ENCODE measurements at regions not wholly inside any gene's neighbourhood (a gene's known extent, or its start where the extent isn't known, plus 50 kb on each side); places are given as distances from the start of the nearest gene placed in this dataset.

DNA sequence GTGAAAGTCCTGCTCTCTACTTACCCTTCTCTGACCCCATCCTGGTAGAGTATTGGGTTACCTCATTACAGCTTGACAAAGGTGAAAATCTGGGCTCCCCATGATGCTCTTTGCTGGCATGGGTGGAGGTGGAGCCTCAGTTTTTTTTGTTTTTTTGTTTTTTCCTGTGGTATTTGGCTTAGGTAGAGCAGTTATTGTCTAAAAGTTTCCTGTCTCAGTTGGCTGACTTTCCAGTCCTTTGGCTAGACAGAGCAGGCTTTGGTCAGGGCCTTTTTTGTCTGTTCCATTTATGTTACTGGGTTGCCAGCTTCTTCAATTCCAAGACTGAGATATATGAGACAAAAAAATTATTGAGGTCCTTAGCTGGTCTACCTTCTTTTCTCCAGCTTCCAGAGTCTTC, 163.4 kb downstream of the GALC start:
- no peak for DNase-seq (ENCODE audit: low read depth)

GRCh38 chr14:87824266-87824665, 168.7 kb downstream of the GALC start:
- H3K4me3 ChIP-seq (ENCODE audit: low read depth, low read length): no peak overlapping the region
- no peak for DNase-seq (ENCODE audit: low read depth)

More for the DNA sequence above, 163.4 kb downstream of the GALC start:
- no peak overlapping the region for H3K4me3 ChIP-seq (ENCODE audit: low read depth, low read length)

GRCh38 chr14:87816416-87816815, 176.6 kb downstream of the GALC start:
- no peak overlapping the region for H3K4me3 ChIP-seq (ENCODE audit: low read depth, low read length)
- no peak for DNase-seq (ENCODE audit: low read depth)

DNA sequence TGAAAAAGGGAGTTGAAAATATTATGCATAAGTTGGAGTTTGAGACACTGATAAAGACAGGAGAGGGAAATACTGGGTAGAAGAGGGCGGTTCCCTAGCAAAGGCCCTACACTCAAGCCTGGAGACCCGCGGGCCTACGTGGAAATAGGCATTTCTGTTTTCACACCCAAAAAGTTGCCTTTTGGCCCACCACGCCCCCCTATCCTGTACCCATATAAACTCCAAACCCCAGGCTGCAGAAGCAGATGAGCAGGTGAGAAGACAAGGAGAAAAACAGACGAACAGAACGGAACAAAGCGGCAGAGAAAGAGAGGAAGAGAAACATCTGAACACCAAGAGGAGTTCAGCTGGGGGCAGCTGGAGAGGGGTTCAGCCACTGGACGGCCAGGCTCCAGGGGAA, 177.9 kb downstream of the GALC start:
- no peak for DNase-seq (ENCODE audit: low read depth)
- H3K4me3 ChIP-seq (ENCODE audit: low read depth, low read length): no peak overlapping the region

DNA sequence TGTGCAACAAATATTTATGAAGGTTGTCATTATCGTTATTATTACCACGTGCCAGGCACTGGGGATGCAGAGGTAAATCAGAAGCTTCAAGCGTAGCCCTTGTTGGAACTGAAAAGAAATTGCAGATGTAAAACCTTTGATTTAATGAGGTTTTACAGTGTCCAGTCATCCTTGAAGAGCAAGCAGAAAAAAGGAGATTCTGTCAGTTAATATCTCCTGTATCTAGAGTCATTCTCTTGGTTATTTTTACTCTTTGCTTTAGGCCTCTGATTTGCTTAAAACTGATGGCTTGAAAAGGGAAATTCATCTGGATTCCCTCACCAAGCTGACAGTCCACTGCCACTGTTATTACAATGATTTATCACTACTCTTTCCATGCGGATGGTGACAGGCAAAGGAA, 179.3 kb downstream of the GALC start:
- DNase-seq (ENCODE audit: low read depth): no peak
- no peak overlapping the region for H3K4me3 ChIP-seq (ENCODE audit: low read depth, low read length)

- DNase-seq (ENCODE audit: low read depth): no peak
Measured at GRCh38 chr14:87813211-87813610, 179.8 kb downstream of the GALC start.

DNA sequence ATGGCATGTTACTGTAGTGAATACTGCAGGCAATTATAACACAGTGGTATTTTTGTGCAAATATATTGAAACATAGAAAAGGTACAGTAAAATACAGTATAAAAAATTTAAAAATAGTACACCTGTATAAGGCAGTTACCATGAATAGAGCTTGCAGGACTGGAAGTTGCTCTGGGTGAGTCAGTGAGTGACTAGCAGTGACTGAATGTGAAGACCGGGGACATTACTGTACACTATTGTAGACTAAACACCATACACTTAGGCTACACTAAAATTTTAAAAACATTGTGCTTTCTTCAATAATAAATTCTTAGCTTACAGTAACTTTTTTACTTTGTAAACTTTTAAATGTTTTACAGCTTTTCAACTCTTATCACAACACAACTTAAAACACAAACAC, 181.7 kb downstream of the GALC start:
- DNase-seq (ENCODE audit: low read depth): no peak
- H3K4me3 ChIP-seq (ENCODE audit: low read depth, low read length): no peak overlapping the region

More at GRCh38 chr14:87813211-87813610, 179.8 kb downstream of the GALC start:
- no peak overlapping the region for H3K4me3 ChIP-seq (ENCODE audit: low read depth, low read length)

DNA sequence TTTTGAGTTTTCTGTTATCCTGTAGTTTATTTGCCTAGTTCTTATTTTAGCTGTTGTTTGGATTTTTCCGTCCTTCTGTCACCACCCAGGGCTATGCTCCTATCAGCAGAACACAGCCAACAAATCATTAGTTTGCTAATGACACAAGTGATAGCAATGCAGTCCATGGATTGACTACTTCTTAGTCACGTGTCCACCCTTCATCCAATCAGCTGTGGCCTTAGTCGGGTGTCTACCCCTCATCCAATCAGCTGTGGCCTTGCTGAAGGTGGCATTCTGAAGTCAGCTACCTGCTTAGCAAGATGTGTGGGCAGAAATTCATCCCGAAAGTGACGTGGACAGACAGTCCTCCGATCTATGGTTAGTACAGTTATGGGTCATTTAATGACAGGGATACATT, 182.3 kb downstream of the GALC start:
- no peak for DNase-seq (ENCODE audit: low read depth)

DNA sequence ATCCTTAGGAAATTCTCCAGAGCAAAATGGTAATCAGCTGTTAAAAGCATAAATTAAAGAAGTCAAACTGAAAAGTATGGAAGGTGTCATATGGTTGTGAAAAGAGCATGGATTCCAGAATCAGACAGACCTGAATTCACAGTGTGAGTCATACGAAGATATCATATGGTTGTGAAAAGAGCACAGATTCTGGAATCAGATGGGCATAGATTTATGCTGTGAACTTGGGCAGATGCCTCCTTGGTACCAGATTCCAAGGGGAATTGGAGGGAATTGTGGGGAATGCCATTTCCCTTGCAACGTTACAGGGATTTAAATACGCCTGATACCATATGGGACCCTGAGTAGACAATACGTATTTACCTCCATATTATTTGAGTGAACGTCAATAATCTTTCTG, 183.7 kb downstream of the GALC start:
- no peak overlapping the region for H3K4me3 ChIP-seq (ENCODE audit: low read depth, low read length)
- no peak for DNase-seq (ENCODE audit: low read depth)

More for the DNA sequence above, 182.3 kb downstream of the GALC start:
- no peak overlapping the region for H3K4me3 ChIP-seq (ENCODE audit: low read depth, low read length)

GRCh38 chr14:87805315-87805723, 187.7 kb downstream of the GALC start:
- no peak for DNase-seq (ENCODE audit: low read depth)
- H3K4me3 ChIP-seq (ENCODE audit: low read depth, low read length): no peak overlapping the region

GRCh38 chr14:87800216-87800615, 192.8 kb downstream of the GALC start:
- no peak overlapping the region for H3K4me3 ChIP-seq (ENCODE audit: low read depth, low read length)
- DNase-seq (ENCODE audit: low read depth): no peak

GRCh38 chr14:87799400-87799799, 193.6 kb downstream of the GALC start:
- no peak overlapping the region for H3K4me3 ChIP-seq (ENCODE audit: low read depth, low read length)
- DNase-seq (ENCODE audit: low read depth): no peak

DNA sequence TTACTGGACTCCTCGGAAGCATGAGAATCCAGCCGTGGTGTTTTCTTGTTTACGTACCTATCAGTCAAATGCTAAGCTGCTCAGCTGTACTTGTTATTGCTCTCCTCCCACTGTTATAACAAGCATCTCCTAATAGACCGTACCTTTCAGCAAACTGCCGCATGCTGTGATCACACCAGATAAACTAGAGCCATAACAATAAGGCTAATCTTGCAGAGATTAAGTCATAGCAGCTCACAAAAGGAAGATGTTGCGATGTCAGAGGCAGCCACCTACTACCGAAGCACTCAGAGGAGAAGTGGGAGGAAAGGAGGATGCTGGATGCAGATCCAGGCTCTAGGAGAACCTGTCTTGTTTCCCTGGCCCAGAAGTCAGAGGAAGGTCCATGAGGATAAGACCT, 196.0 kb downstream of the GALC start:
- H3K4me3 ChIP-seq (ENCODE audit: low read depth, low read length): no peak overlapping the region
- no peak for DNase-seq (ENCODE audit: low read depth)

DNA sequence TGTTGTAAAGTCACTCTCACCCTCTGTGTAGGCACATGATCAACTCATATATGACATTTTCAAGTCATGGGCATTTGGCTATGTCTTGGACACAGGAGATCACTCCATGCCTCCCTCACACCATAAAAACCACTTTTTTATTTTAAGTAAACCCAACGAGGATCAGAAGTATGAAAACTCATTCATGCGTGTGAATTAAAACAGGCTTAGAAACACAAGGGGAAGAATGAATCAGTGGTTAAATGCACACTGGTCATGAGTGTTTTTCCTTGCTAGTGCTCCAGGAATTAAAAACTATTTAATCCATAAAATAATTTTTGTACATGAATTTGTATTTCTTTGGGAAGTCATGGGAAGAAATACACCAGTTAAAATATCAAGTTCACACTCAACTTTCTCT, 198.4 kb downstream of the GALC start:
- no peak for DNase-seq (ENCODE audit: low read depth)
- no peak overlapping the region for H3K4me3 ChIP-seq (ENCODE audit: low read depth, low read length)

- no peak for DNase-seq (ENCODE audit: low read depth)
- H3K4me3 ChIP-seq (ENCODE audit: low read depth, low read length): no peak overlapping the region
Measured at GRCh38 chr14:87785897-87786296, 207.1 kb downstream of the GALC start.

GRCh38 chr14:87784386-87784785, 208.6 kb downstream of the GALC start:
- no peak for DNase-seq (ENCODE audit: low read depth)

GRCh38 chr14:87783071-87783470, 209.9 kb downstream of the GALC start:
- H3K4me3 ChIP-seq (ENCODE audit: low read depth, low read length): no peak overlapping the region
- DNase-seq (ENCODE audit: low read depth): no peak

More at GRCh38 chr14:87784386-87784785, 208.6 kb downstream of the GALC start:
- no peak overlapping the region for H3K4me3 ChIP-seq (ENCODE audit: low read depth, low read length)

GRCh38 chr14:87772854-87773253, 220.1 kb downstream of the GALC start:
- no peak overlapping the region for H3K4me3 ChIP-seq (ENCODE audit: low read depth, low read length)
- no peak for DNase-seq (ENCODE audit: low read depth)

DNA sequence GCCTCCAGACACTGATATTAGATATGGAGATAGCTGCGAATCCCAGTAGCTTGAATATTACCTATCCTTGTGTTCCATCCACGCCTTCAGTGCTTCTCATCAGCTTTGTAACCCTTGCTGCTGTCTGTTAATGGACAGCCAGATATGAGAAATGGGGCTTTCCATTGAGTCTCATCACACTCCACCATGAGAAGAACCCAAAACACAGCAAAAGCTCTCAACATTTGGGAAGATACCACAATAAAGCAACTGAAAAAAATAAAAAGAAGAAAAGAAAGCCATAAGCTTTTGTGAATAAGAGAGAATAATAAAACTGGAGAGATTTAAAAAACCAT, 225.4 kb downstream of the GALC start:
- no peak overlapping the region for H3K4me3 ChIP-seq (ENCODE audit: low read depth, low read length)
- no peak for DNase-seq (ENCODE audit: low read depth)

DNA sequence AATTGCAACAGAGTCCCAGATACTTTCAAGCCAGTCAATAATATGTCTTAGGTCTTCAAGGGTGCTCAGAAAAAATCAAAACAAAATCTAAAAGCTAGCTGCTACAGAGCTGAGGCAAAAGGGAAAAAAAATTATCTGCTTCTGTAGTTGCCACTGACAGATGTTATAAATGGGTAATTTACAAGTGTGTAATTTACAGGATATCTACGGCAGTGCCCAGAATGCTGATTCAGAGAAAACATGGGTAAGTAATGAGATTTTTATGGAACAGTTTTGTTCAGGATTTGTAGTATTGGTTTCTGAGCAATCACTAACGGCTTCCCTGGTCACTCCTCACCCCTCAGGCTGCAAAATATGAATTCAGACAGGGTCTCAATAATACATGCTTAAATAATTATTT, 234.1 kb downstream of the GALC start:
- no peak overlapping the region for H3K4me3 ChIP-seq (ENCODE audit: low read depth, low read length)
- no peak for DNase-seq (ENCODE audit: low read depth)

GRCh38 chr14:87756661-87757060, 236.3 kb downstream of the GALC start:
- no peak for DNase-seq (ENCODE audit: low read depth)
- H3K4me3 ChIP-seq (ENCODE audit: low read depth, low read length): no peak overlapping the region

DNA sequence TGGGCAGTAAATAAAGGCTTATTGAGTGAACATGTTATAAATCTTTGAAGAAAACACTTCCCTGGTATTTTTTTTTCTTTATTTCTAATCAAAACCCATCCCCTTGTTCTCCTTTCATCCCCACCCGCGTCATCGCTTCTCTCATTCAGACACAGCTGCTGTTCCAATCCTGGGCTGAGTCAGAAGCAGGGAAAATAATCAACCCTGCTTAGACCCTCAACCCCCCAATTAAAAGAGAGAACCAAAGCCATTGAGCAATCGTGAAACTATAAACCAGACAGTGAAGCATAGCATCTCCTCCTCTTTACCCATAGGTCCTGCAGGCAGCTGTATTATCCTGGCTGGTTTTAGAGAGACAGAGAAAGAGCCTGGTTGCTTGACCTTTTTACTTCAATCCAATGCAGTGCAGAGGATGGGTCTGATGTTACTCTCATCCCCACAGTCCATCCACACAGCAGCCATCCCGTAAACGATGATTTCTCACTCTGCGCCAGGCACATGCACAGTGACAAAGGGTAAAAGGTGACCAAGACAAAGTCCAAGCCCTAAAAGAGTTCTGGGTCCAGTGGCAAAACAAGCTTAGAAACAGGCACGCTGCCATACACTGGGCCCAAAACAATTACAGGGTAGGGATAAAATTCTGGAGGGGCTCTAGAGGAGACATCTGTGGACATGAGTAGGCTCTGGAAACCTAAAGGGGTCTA, 238.3 kb downstream of the GALC start:
- no peak for DNase-seq (ENCODE audit: low read depth)
- no peak overlapping the region for H3K4me3 ChIP-seq (ENCODE audit: low read depth, low read length)

All from skeletal muscle cell (primary cell).